ENCODE measurements at regions not wholly inside any gene's neighbourhood (a gene's known extent, or its start where the extent isn't known, plus 50 kb on each side); places are given as distances from the start of the nearest gene placed in this dataset.
"Not testable (repeated sequence)": the region's sequence is repeated elsewhere in the genome, so short reads cannot be mapped to it uniquely, and the experiment has no call there.

GRCh38 chr3:3356846-3357245 lies 177.4 kb upstream of the CRBN start:
- DNase-seq (no peak), ATAC-seq (peak in 1 of 8 donors; percentile 29)
- Histone ChIP-seq H3K27ac (no peak overlapping the region), H3K4me3 (no peak overlapping the region), H3K27me3 (peaks cover 0 to 6% (median 0%) of the 10 kb centered on the region in 7 donors), H3K4me1 (no peaks in the 10 kb centered on the region), H3K9me3 (no peaks in the 10 kb centered on the region), H3K36me3 (no peaks in the 10 kb centered on the region)
- intact Hi-C loops (cut with DNase I): no loop called here
- TF ChIP-seq CTCF (IDR thresholded peaks at IDR 0.05): no peak

DNA sequence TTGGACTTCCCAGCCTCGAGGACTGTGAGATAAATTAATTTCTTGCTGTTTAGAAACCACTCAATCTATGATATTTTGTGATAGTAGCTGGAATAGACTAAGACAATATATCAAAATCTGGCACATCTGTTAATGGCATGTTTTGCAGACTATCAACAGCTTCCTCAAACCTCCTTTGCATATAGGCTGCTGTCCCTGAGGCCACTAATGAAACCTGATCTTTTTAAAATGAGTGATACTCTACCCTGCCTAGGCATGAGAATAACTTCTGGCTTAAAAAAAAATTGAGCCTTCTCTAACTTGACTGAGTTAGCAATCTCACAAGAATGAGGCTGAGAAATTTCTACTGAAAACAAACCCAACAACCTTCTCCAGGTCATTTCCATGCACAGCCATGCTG lies 176.0 kb upstream of the CRBN start:
- WGBS, 2 donors: 25 to 35% methylated on average over 1 of the region's 1 CpG
- H3K4me1 ChIP-seq: no peaks in the 10 kb centered on the region
- intact Hi-C loops (cut with DNase I): no loop called here
- ATAC-seq: no peak
- H3K27me3 ChIP-seq: peaks cover 0 to 6% (median 0%) of the 10 kb centered on the region in 7 donors
- no peak for TF ChIP-seq CTCF (IDR thresholded peaks at IDR 0.05)
- no peak overlapping the region for H3K27ac ChIP-seq
- no peaks in the 10 kb centered on the region for H3K36me3 ChIP-seq
- no peak overlapping the region for H3K4me3 ChIP-seq
- no peaks in the 10 kb centered on the region for H3K9me3 ChIP-seq
- DNase-seq: no peak

GRCh38 chr3:3353153-3353552 lies 173.7 kb upstream of the CRBN start:
- no peak for ATAC-seq
- DNase-seq: no peak
- Histone ChIP-seq H3K27ac (no peak overlapping the region), H3K9me3 (no peaks in the 10 kb centered on the region), H3K4me1 (no peaks in the 10 kb centered on the region), H3K27me3 (peaks cover 0 to 2% (median 0%) of the 10 kb centered on the region in 7 donors), H3K36me3 (no peaks in the 10 kb centered on the region), H3K4me3 (no peak overlapping the region)
- WGBS, 2 donors: 63 to 69% methylated on average over 1 of the region's 1 CpG
- no peak for TF ChIP-seq CTCF (IDR thresholded peaks at IDR 0.05)
- intact Hi-C loops (cut with DNase I): no loop called here

- H3K9me3 ChIP-seq: no peaks in the 10 kb centered on the region
- intact Hi-C loops (cut with DNase I): no loop called here
- ATAC-seq (no peak), DNase-seq (no peak)
- no peaks in the 10 kb centered on the region for H3K4me1 ChIP-seq
- no peak overlapping the region for H3K27ac ChIP-seq
- WGBS, 2 donors: 60 to 72% methylated on average over 3 of the region's 3 CpGs
- no peak overlapping the region for H3K4me3 ChIP-seq
- no peak for TF ChIP-seq CTCF (IDR thresholded peaks at IDR 0.05)
- H3K36me3 ChIP-seq: no peaks in the 10 kb centered on the region
- no peaks in the 10 kb centered on the region for H3K27me3 ChIP-seq
These were observed 171.7 kb upstream of the CRBN start for GRCh38 chr3:3351226-3351625.

DNA sequence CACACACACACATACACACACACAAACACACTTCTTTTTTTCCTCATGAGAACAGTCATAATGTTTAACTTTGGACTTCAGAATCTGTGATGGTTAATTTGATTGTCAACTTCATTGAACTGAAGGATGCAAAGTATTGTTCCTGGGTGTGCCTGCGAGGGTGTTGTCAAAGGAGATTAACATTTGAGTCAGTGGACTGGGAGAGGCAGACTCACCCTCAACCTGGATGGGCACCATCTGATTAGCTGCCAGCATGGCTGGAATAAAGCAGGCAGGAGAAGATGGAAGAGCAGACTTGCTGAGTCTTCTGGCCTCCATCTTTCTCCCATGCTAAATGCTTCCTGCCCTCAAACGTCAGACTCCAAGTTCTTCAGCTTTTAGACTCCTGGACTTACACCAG lies 167.6 kb upstream of the CRBN start:
- DNase-seq, H3K27me3 ChIP-seq, H3K36me3 ChIP-seq, H3K4me3 ChIP-seq, ATAC-seq, H3K27ac ChIP-seq, H3K9me3 ChIP-seq, H3K4me1 ChIP-seq: not testable (repeated sequence)
- WGBS, 2 donors: 63 to 77% methylated on average over 2 of the region's 2 CpGs
- intact Hi-C loops (cut with DNase I): loop anchor here in 1 of 10 donors (1.0 kb wide), 1 partner anchor 28 kb away; no protein-coding TSS in a partner anchor
